ENCODE measurements at regions not wholly inside any gene's neighbourhood (a gene's known extent, or its start where the extent isn't known, plus 50 kb on each side); places are given as distances from the start of the nearest gene placed in this dataset.
A peak's percentile ranks its signal among the peaks of the same experiment; 100 is the strongest.

DNA sequence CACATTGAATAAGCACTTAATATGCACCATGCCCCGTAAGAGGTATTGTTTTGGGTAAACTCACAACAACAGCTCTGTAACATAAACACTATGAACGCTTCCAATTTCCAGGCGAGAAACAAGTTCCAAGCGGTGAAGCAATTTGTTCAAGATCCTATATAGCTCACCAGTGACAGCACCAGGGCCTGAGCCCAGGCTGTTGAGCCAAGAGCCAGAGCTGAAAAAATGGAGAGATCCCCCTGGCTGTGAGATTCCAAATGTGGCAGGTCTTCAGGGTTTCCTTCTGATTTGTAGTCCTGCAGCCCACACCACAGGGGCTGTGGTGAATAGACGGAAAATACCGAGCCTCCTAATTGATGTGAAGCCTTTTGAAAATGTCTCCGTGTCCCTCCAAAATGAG, 268.0 kb upstream of the KIRREL3 start:
- Mint-ChIP-seq H3K9me3 (ENCODE audit: unreplicated experiment) (no peaks in the 10 kb centered on the region), H3K4me3 (ENCODE audit: unreplicated experiment) (no peak overlapping the region), H3K27me3 (ENCODE audit: low read depth, unreplicated experiment) (peaks cover 6% of the 10 kb centered on the region), H3K36me3 (ENCODE audit: low read depth, unreplicated experiment) (no peaks in the 10 kb centered on the region), H3K4me1 (ENCODE audit: low read depth, unreplicated experiment) (no peaks in the 10 kb centered on the region), H3K27ac (ENCODE audit: unreplicated experiment) (no peak overlapping the region)
- TF ChIP-seq EZH2 (IDR thresholded peaks at IDR 0.05; ENCODE audit: insufficient read depth, low read length): no peak
- TF ChIP-seq, protein P1, sequence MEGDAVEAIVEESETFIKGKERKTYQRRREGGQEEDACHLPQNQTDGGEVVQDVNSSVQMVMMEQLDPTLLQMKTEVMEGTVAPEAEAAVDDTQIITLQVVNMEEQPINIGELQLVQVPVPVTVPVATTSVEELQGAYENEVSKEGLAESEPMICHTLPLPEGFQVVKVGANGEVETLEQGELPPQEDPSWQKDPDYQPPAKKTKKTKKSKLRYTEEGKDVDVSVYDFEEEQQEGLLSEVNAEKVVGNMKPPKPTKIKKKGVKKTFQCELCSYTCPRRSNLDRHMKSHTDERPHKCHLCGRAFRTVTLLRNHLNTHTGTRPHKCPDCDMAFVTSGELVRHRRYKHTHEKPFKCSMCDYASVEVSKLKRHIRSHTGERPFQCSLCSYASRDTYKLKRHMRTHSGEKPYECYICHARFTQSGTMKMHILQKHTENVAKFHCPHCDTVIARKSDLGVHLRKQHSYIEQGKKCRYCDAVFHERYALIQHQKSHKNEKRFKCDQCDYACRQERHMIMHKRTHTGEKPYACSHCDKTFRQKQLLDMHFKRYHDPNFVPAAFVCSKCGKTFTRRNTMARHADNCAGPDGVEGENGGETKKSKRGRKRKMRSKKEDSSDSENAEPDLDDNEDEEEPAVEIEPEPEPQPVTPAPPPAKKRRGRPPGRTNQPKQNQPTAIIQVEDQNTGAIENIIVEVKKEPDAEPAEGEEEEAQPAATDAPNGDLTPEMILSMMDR (IDR thresholded peaks at IDR 0.05; ENCODE audit: insufficient read depth, low read depth, low read length): no peak
- Histone ChIP-seq H3K27ac (ENCODE audit: low read depth, low read length) (no peak overlapping the region), H3K4me2 (ENCODE audit: low read length) (no peak overlapping the region), H2AFZ (ENCODE audit: low read depth, low read length) (no peak overlapping the region), H3K27me3 (ENCODE audit: insufficient read depth, low read length) (no peaks in the 10 kb centered on the region), H3K4me1 (ENCODE audit: insufficient read depth, low read length) (no peaks in the 10 kb centered on the region), H4K20me1 (ENCODE audit: insufficient read depth, low read length) (no peaks in the 10 kb centered on the region), H3K79me2 (ENCODE audit: insufficient read depth, low read length) (no peaks in the 10 kb centered on the region), H3K9ac (ENCODE audit: low read length) (no peak overlapping the region), H3K4me3 (ENCODE audit: insufficient read depth, low read depth, low read length) (no peak overlapping the region), H3K9me3 (ENCODE audit: insufficient read depth, low read depth, low read length) (no peaks in the 10 kb centered on the region), H3K36me3 (ENCODE audit: insufficient read depth, low read length) (no peaks in the 10 kb centered on the region)
- DNase-seq (ENCODE audit: low read depth) (no peak), FAIRE-seq (no peak)

DNA sequence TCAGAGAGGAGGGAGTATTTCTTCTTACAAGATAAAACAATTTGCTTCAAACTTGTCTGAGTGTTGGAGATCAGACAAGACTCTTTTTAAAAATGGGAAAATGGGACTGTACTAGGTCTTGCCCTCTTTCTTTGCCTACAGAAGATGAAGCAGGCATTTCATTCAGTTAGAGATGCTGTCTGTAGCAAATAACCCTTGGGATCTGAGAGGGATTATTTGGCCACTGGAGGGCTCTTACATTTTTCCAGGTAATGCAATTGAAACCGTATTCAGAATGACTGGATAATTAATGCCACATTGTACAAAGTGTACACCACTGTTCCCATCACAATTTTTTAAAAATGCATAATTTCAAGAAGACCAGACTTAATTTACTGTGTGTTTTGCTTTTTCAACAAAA, 258.5 kb upstream of the KIRREL3 start:
- Histone ChIP-seq H4K20me1 (ENCODE audit: insufficient read depth, low read length) (no peaks in the 10 kb centered on the region), H3K4me3 (ENCODE audit: insufficient read depth, low read depth, low read length) (no peak overlapping the region), H2AFZ (ENCODE audit: low read depth, low read length) (no peak overlapping the region), H3K79me2 (ENCODE audit: insufficient read depth, low read length) (no peaks in the 10 kb centered on the region), H3K27ac (ENCODE audit: low read depth, low read length) (no peak overlapping the region), H3K36me3 (ENCODE audit: insufficient read depth, low read length) (no peaks in the 10 kb centered on the region), H3K9me3 (ENCODE audit: insufficient read depth, low read depth, low read length) (no peaks in the 10 kb centered on the region), H3K4me2 (ENCODE audit: low read length) (no peak overlapping the region), H3K9ac (ENCODE audit: low read length) (no peak overlapping the region), H3K27me3 (ENCODE audit: insufficient read depth, low read length) (no peaks in the 10 kb centered on the region), H3K4me1 (ENCODE audit: insufficient read depth, low read length) (no peaks in the 10 kb centered on the region)
- no peak for TF ChIP-seq EZH2 (IDR thresholded peaks at IDR 0.05; ENCODE audit: insufficient read depth, low read length)
- TF ChIP-seq, protein P1 (IDR thresholded peaks at IDR 0.05; ENCODE audit: insufficient read depth, low read depth, low read length): no peak
- Mint-ChIP-seq H3K27ac (ENCODE audit: unreplicated experiment) (no peak overlapping the region), H3K27me3 (ENCODE audit: low read depth, unreplicated experiment) (peaks cover 8% of the 10 kb centered on the region), H3K4me1 (ENCODE audit: low read depth, unreplicated experiment) (peaks cover 11% of the 10 kb centered on the region), H3K4me3 (ENCODE audit: unreplicated experiment) (no peak overlapping the region), H3K9me3 (ENCODE audit: unreplicated experiment) (no peaks in the 10 kb centered on the region), H3K36me3 (ENCODE audit: low read depth, unreplicated experiment) (peaks cover 2% of the 10 kb centered on the region)
- DNase-seq (ENCODE audit: low read depth): no peak
- FAIRE-seq: no peak

GRCh38 chr11:127255209-127255608, 254.6 kb upstream of the KIRREL3 start:
- no peak for FAIRE-seq
- Mint-ChIP-seq H3K9me3 (ENCODE audit: unreplicated experiment) (no peaks in the 10 kb centered on the region), H3K27ac (ENCODE audit: unreplicated experiment) (peak overlapping the region; percentile 65), H3K27me3 (ENCODE audit: low read depth, unreplicated experiment) (peaks cover 9% of the 10 kb centered on the region), H3K4me1 (ENCODE audit: low read depth, unreplicated experiment) (peaks cover 19% of the 10 kb centered on the region), H3K4me3 (ENCODE audit: unreplicated experiment) (peak overlapping the region; percentile 20), H3K36me3 (ENCODE audit: low read depth, unreplicated experiment) (peaks cover 2% of the 10 kb centered on the region)
- Histone ChIP-seq H3K36me3 (ENCODE audit: insufficient read depth, low read length) (no peaks in the 10 kb centered on the region), H3K9me3 (ENCODE audit: insufficient read depth, low read depth, low read length) (no peaks in the 10 kb centered on the region), H3K4me3 (ENCODE audit: insufficient read depth, low read depth, low read length) (no peak overlapping the region), H4K20me1 (ENCODE audit: insufficient read depth, low read length) (no peaks in the 10 kb centered on the region), H3K27ac (ENCODE audit: low read depth, low read length) (no peak overlapping the region), H3K79me2 (ENCODE audit: insufficient read depth, low read length) (no peaks in the 10 kb centered on the region), H3K9ac (ENCODE audit: low read length) (no peak overlapping the region), H3K4me2 (ENCODE audit: low read length) (no peak overlapping the region), H3K4me1 (ENCODE audit: insufficient read depth, low read length) (no peaks in the 10 kb centered on the region), H2AFZ (ENCODE audit: low read depth, low read length) (no peak overlapping the region), H3K27me3 (ENCODE audit: insufficient read depth, low read length) (no peaks in the 10 kb centered on the region)
- DNase-seq (ENCODE audit: low read depth): no peak
- TF ChIP-seq, protein P1 (IDR thresholded peaks at IDR 0.05; ENCODE audit: insufficient read depth, low read depth, low read length): no peak
- no peak for TF ChIP-seq EZH2 (IDR thresholded peaks at IDR 0.05; ENCODE audit: insufficient read depth, low read length)

Data from astrocyte (in vitro differentiated cells and primary cell).